ENCODE measurements at regions not wholly inside any gene's neighbourhood (a gene's known extent, or its start where the extent isn't known, plus 50 kb on each side); places are given as distances from the start of the nearest gene placed in this dataset.

- no peak for TF ChIP-seq ZBTB20 (tag by site-specific recombination; IDR thresholded peaks at IDR 0.05)
- TF ChIP-seq ZNF792 (tag by site-specific recombination; IDR thresholded peaks at IDR 0.05): no peak
- no peak for TF ChIP-seq ZBTB8A (tag by site-specific recombination; IDR thresholded peaks at IDR 0.05)
- TF ChIP-seq ZNF510 (tag by site-specific recombination; IDR thresholded peaks at IDR 0.05; ENCODE audit: insufficient replicate concordance): no peak
- no peak for TF ChIP-seq ZNF423 (tag by site-specific recombination; IDR thresholded peaks at IDR 0.05)
- TF ChIP-seq, protein P1, sequence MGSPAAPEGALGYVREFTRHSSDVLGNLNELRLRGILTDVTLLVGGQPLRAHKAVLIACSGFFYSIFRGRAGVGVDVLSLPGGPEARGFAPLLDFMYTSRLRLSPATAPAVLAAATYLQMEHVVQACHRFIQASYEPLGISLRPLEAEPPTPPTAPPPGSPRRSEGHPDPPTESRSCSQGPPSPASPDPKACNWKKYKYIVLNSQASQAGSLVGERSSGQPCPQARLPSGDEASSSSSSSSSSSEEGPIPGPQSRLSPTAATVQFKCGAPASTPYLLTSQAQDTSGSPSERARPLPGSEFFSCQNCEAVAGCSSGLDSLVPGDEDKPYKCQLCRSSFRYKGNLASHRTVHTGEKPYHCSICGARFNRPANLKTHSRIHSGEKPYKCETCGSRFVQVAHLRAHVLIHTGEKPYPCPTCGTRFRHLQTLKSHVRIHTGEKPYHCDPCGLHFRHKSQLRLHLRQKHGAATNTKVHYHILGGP (tag by site-specific recombination; IDR thresholded peaks at IDR 0.05): no peak
- no peak for TF ChIP-seq ZNF24 (tag by site-specific recombination; IDR thresholded peaks at IDR 0.05)
- no peak for TF ChIP-seq KLF9 (tag by site-specific recombination; IDR thresholded peaks at IDR 0.05; ENCODE audit: low read depth)
- TF ChIP-seq ZNF341 (tag by site-specific recombination; IDR thresholded peaks at IDR 0.05; ENCODE audit: low read depth): no peak
- TF ChIP-seq ZNF366 (tag by site-specific recombination; conservative IDR thresholded peaks at IDR 0.05): no peak
- no peak for TF ChIP-seq SETDB1 (IDR thresholded peaks at IDR 0.05; ENCODE audit: insufficient read length, low read length)
- no peaks in the 10 kb centered on the region for H3K4me1 ChIP-seq (ENCODE audit: control insufficient read depth, insufficient read depth, low read length)
- no peaks in the 10 kb centered on the region for H3K36me3 ChIP-seq (ENCODE audit: control insufficient read depth in 2 of 2, insufficient read depth in 1 of 2, low read length in 2 of 2)
- no peaks in the 10 kb centered on the region for H3K9me3 ChIP-seq (ENCODE audit: control insufficient read depth, insufficient read depth, low read depth, low read length)
- H3K4me3 ChIP-seq (ENCODE audit: low read depth, low read length): no peak overlapping the region
- ChIA-PET CTCF (no interaction called here), POLR2A (no interaction called here)
- H3K27ac ChIP-seq (ENCODE audit: extremely low read depth, low read depth, low read length): no peak overlapping the region
These were observed 508.5 kb downstream of the FOXG1 start for GRCh38 chr14:29274890-29275596.

DNA sequence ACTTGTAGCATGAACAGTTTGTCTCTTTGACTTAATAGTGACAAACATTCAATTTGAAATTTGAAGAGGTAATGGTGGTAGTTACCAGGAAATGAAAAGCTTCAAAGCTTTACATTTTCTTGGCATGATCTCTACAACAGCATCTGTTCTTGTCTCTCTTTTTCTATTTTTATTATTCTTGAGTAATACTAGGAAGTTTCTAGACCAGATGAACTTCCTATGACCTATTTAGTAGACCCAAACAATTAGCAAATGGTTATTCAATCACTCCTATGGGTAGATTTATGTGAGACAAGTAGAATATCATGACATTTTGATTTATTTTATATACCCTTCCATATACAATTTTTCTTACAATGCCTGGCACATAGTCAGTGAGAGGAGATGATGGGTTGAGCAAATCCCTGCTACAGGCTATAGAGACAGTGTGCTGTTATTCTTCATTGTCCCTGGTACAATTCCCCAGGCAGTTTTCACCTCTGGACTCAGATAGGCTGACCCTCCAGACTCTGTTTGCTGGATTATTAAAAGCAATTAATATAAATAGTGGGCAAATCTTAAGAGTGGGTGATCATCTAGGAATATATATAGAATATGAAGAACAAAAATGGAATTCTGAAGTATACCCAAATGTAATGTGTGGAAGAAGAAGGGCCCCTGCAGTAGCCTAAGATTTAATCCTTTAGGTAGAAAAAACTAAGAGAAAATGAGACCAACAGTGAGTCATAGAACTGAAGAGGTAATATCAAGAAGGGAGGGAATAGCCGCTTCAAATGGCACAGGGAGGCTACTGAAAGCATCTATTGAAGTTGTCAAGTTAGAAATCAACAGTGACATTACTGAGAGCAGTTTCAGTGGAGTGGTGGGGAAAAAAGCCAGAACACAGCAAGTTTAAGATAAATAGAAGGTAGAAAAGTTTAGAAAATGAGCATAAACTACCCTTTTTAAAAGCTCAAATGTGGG lies 512.0 kb downstream of the FOXG1 start:
- Histone ChIP-seq H3K36me3 (ENCODE audit: control insufficient read depth in 2 of 2, insufficient read depth in 1 of 2, low read length in 2 of 2) (no peaks in the 10 kb centered on the region), H3K4me1 (ENCODE audit: control insufficient read depth, insufficient read depth, low read length) (no peaks in the 10 kb centered on the region), H3K9me3 (ENCODE audit: control insufficient read depth, insufficient read depth, low read depth, low read length) (no peaks in the 10 kb centered on the region; the same call in 1 of the 2 replicates), H3K27ac (ENCODE audit: extremely low read depth, low read depth, low read length) (no peak overlapping the region), H3K4me3 (ENCODE audit: low read depth, low read length) (no peak overlapping the region)
- POLR2A ChIA-PET: no interaction called here
- TF ChIP-seq ZNF302 (tag by site-specific recombination; IDR thresholded peaks at IDR 0.05; ENCODE audit: low read depth): no peak
- TF ChIP-seq, protein P2, sequence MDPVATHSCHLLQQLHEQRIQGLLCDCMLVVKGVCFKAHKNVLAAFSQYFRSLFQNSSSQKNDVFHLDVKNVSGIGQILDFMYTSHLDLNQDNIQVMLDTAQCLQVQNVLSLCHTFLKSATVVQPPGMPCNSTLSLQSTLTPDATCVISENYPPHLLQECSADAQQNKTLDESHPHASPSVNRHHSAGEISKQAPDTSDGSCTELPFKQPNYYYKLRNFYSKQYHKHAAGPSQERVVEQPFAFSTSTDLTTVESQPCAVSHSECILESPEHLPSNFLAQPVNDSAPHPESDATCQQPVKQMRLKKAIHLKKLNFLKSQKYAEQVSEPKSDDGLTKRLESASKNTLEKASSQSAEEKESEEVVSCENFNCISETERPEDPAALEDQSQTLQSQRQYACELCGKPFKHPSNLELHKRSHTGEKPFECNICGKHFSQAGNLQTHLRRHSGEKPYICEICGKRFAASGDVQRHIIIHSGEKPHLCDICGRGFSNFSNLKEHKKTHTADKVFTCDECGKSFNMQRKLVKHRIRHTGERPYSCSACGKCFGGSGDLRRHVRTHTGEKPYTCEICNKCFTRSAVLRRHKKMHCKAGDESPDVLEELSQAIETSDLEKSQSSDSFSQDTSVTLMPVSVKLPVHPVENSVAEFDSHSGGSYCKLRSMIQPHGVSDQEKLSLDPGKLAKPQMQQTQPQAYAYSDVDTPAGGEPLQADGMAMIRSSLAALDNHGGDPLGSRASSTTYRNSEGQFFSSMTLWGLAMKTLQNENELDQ (tag by site-specific recombination; IDR thresholded peaks at IDR 0.05; ENCODE audit: low read depth): no peak
- no peak for TF ChIP-seq ZNF146 (tag by site-specific recombination; IDR thresholded peaks at IDR 0.05)
- TF ChIP-seq ZNF138 (tag by site-specific recombination; IDR thresholded peaks at IDR 0.05; ENCODE audit: borderline replicate concordance): no peak
- TF ChIP-seq IKZF3 (tag by site-specific recombination; IDR thresholded peaks at IDR 0.05): no peak
- TF ChIP-seq ZNF449 (tag by site-specific recombination; IDR thresholded peaks at IDR 0.05): no peak
- no peak for TF ChIP-seq ZSCAN16 (tag by site-specific recombination; IDR thresholded peaks at IDR 0.05)
- TF ChIP-seq GLIS1 (tag by site-specific recombination; IDR thresholded peaks at IDR 0.05): no peak
- no peak for TF ChIP-seq ZNF777 (tag by site-specific recombination; IDR thresholded peaks at IDR 0.05; ENCODE audit: borderline replicate concordance)
- CTCF ChIA-PET: interaction anchor here (0.6 kb wide), 1 partner anchor 26 kb away, joined by 5 read pairs; no protein-coding TSS in a partner anchor
